PC-3 (cell line): ENCODE measurements at regions not wholly inside any gene's neighbourhood (a gene's known extent, or its start where the extent isn't known, plus 50 kb on each side); places are given as distances from the start of the nearest gene placed in this dataset.

ENCODE experiments used
- ATAC-seq: fragments of 200-7000 bp; cut with Tn5 transposase; 2 replicates; pipeline ENCODE4 v1.9.1; 2020; ENCODE audit warnings: mild to moderate bottlenecking, moderate library complexity
- BruUV-seq: library from RNA; stranded (reverse); fragments of 400-500 nt; replicated peaks from 2 replicates; lab custom pipeline; 2021; lab: Mats Ljungman, UMichigan
- CTCF ChIA-PET: fragments of 300-600 bp; sonication (Branson Sonifier 250); formaldehyde crosslinking; loops from one replicate; lab custom pipeline; 2022; ENCODE audit warnings: antibody characterized with exemption; lab: Charles Lee
- POLR2A ChIA-PET: fragments of 300-600 bp; sonication (Branson Sonifier 250); formaldehyde crosslinking; loops from one replicate; lab custom pipeline; 2022; ENCODE audit warnings: antibody characterized with exemption; ENCODE audit not compliant: unreplicated experiment; lab: Charles Lee
- DNase-seq: peaks from one replicate; pipeline ENCODE4 v3.0.0-alpha.2; 2015
- H2AFZ ChIP-seq: fragments of 300-600 bp; sonication (generic); 2 replicates; pipeline ENCODE4 v1.6.0; 2016; ENCODE audit warnings: antibody characterized with exemption, low read length
- H3F3A ChIP-seq: fragments of 300-600 bp; sonication (generic); one replicate; pipeline ENCODE4 v1.6.0; 2017; ENCODE audit warnings: antibody characterized with exemption, low read length, control low read depth, mild to moderate bottlenecking; ENCODE audit not compliant: unreplicated experiment
- H3K27ac ChIP-seq: fragments of 300-600 bp; sonication (generic); 2 replicates; pipeline ENCODE4 v1.5.1; 2016; ENCODE audit warnings: mild to moderate bottlenecking, low read length
- H3K27me3 ChIP-seq: fragments of 300-600 bp; sonication (generic); 2 replicates; pipeline ENCODE4 v1.6.1; 2016; ENCODE audit warnings: low read length, mixed read lengths
- H3K36me3 ChIP-seq: fragments of 300-600 bp; sonication (generic); 2 replicates; pipeline ENCODE4 v1.6.1; 2016; ENCODE audit warnings: low read depth, mixed run types, low read length, mixed read lengths
- H3K4me1 ChIP-seq: fragments of 300-600 bp; sonication (generic); 2 replicates; pipeline ENCODE4 v1.5.1; 2016; ENCODE audit warnings: low read length; ENCODE audit not compliant: insufficient read depth
- H3K4me2 ChIP-seq: fragments of 300-600 bp; sonication (generic); 2 replicates; pipeline ENCODE4 v1.6.0; 2016; ENCODE audit warnings: low read length
- H3K4me3 ChIP-seq: fragments of 300-600 bp; sonication (generic); 2 replicates; pipeline ENCODE4 v1.5.1; 2016; ENCODE audit warnings: mild to moderate bottlenecking, low read length, mixed read lengths
- H3K79me2 ChIP-seq: fragments of 300-600 bp; sonication (generic); 2 replicates; pipeline ENCODE4 v1.6.1; 2017; ENCODE audit warnings: low read length, mixed read lengths
- H3K9ac ChIP-seq: fragments of 300-600 bp; sonication (generic); 2 replicates; pipeline ENCODE4 v1.6.0; 2016; ENCODE audit warnings: mild to moderate bottlenecking, low read length
- H3K9me2 ChIP-seq: fragments of 300-600 bp; sonication (generic); replicated peaks from 2 replicates; pipeline ENCODE4 v1.6.1; 2016; ENCODE audit warnings: mixed run types, low read length, mixed read lengths
- H3K9me3 ChIP-seq: fragments of 300-600 bp; sonication (generic); 2 replicates; pipeline ENCODE4 v1.6.1; 2016; ENCODE audit warnings: low read length, mixed read lengths
- H4K20me1 ChIP-seq: fragments of 300-600 bp; sonication (generic); 2 replicates; pipeline ENCODE4 v1.6.1; 2016; ENCODE audit warnings: low read length, mixed read lengths
- CTCF ChIP-seq: fragments of 300-600 bp; sonication (generic); conservative IDR thresholded peaks from 2 replicates; pipeline ENCODE4 v1.5.1; 2017; ENCODE audit warnings: antibody characterized with exemption, low read depth, mild to moderate bottlenecking, low read length
- EZH2 ChIP-seq: fragments of 300-600 bp; sonication (generic); IDR thresholded peaks from one replicate; pipeline ENCODE4 v1.6.1; 2017; ENCODE audit warnings: antibody characterized with exemption, mild to moderate bottlenecking, low read length; ENCODE audit not compliant: unreplicated experiment
- EZH2phosphoT487 ChIP-seq: fragments of 300-600 bp; sonication (generic); IDR thresholded peaks from 2 replicates; pipeline ENCODE4 v1.6.1; 2018; ENCODE audit warnings: mild to moderate bottlenecking, antibody characterized with exemption, low read length, borderline replicate concordance
- intact Hi-C: fragments of 100-400 bp; cut with micrococcal nuclease; formaldehyde crosslinking; loops from 2 replicates; pipeline ENCODE4 v1.9.0; 2023

GRCh38 chr12:83753904-83754303 is 1067.2 kb downstream of the TMTC2 start:
- Histone ChIP-seq H2AFZ (no peak overlapping the region), H4K20me1 (no peaks in the 10 kb centered on the region), H3K4me2 (no peak overlapping the region), H3K4me3 (no peak overlapping the region), H3K27ac (no peak overlapping the region), H3K9ac (no peak overlapping the region), H3K9me2 (no peaks in the 10 kb centered on the region), H3K4me1 (no peaks in the 10 kb centered on the region), H3F3A (no peaks in the 10 kb centered on the region), H3K36me3 (no peaks in the 10 kb centered on the region), H3K9me3 (no peaks in the 10 kb centered on the region), H3K79me2 (no peaks in the 10 kb centered on the region), H3K27me3 (no peaks in the 10 kb centered on the region)
- TF ChIP-seq CTCF (no peak), EZH2 (no peak), EZH2phosphoT487 (no peak)
- POLR2A ChIA-PET, result no interaction called here
- no peak for ATAC-seq
- CTCF ChIA-PET, result no interaction called here
- intact Hi-C loops, result no loop called here
- no peak for DNase-seq
- no TSS peak for BruUV-seq

- intact Hi-C loops, result no loop called here
- BruUV-seq, result no TSS peak
Measured at GRCh38 chr12:83753205-83753604, 1066.5 kb downstream of the TMTC2 start.

More at GRCh38 chr12:83753205-83753604, 1066.5 kb downstream of the TMTC2 start:
- H3K9me3 ChIP-seq, result no peaks in the 10 kb centered on the region
- H3K27me3 ChIP-seq, result no peaks in the 10 kb centered on the region
- H3K4me1 ChIP-seq, result no peaks in the 10 kb centered on the region
- H2AFZ ChIP-seq, result no peak overlapping the region
- no peaks in the 10 kb centered on the region for H3F3A ChIP-seq
- no peaks in the 10 kb centered on the region for H3K36me3 ChIP-seq
- CTCF ChIA-PET, result no interaction called here
- DNase-seq, result no peak
- H3K79me2 ChIP-seq, result no peaks in the 10 kb centered on the region
- H3K27ac ChIP-seq, result no peak overlapping the region
- no peak overlapping the region for H3K4me3 ChIP-seq
- no peak overlapping the region for H3K4me2 ChIP-seq
- H3K9ac ChIP-seq, result no peak overlapping the region
- H3K9me2 ChIP-seq, result no peaks in the 10 kb centered on the region
- ATAC-seq, result no peak
- TF ChIP-seq EZH2 (no peak), EZH2phosphoT487 (no peak), CTCF (no peak)
- POLR2A ChIA-PET, result no interaction called here
- H4K20me1 ChIP-seq, result no peaks in the 10 kb centered on the region
